NCI-H345 treated with DMSO at 0.1 percent for 48 hours (cell line): ENCODE measurements at regions not wholly inside any gene's neighbourhood (a gene's known extent, or its start where the extent isn't known, plus 50 kb on each side); places are given as distances from the start of the nearest gene placed in this dataset.

ENCODE experiments used
- DNase-seq: peaks from one replicate; lab custom pipeline; 2025; ENCODE audit not compliant: unreplicated experiment; lab: John Stamatoyannopoulos, UW

DNA sequence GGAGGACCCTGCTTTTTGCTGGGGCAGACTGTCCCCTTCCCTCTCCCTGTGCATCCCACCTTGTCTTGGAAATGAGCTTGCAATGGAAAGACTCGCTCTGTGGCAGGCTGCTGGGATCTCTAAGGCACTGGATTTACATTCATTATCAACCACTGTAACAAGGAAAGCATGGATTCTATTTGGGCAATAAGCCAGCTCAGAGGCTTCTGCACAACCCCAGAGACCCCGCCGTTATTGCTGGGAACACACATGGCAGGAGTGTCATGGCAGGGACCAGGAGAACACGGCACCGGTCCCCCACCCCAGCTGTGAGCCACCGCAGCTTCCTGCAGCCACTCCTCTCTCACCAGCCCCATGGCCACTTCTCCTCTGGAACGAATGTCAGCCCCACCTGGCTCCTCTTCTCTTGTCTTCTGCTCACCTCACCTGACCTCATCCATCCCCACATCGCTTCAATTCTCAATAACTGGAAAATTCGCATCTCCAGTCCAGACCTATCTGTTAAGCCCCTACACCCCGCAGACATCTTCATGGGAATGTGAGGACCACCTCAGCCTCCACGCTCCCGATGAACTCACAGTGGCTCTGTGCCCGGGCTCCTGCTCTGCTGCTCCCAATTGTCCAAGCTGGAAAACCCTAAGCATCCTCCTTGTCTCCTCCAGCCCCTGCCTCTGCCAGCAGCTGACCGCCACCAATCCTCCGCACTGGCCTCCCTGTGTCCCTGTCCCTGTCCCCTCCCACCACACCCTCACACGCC is 181.5 kb downstream of the USP12 start:
- DNase-seq: peak; percentile 3

DNA sequence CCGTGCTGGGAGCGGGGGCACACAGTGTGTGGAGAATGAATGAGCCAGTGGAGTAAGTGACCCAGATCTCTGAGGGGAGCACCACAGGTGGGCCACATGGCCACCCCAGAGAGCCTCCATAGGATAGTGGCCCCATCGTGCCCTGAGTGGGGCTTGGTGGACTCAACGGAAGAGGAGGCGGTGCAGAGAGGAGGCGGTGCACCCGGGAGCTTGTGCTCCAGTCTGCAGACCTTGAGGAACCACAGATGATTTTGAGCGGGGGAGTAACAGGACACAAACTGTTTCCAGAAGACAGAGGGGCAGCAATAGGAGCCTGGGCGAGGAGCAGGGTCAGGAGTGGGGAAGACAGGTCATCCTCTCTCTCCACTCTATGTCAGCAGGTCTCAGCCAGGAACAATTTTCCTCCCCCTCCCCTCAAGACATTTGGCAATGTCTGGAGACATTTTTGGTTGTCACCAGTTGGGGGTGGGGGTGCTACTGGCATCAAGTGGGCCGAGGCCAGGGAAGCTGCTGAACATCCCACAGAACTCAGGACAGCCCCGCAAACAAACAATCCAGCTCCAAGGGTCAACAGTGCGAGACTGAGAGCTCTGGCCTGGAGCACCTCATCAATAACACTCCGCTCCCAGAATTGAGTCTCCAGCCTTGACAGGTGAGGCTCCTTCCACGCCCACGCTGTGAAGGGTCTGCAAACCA is 182.2 kb downstream of the USP12 start:
- DNase-seq: no peak

DNA sequence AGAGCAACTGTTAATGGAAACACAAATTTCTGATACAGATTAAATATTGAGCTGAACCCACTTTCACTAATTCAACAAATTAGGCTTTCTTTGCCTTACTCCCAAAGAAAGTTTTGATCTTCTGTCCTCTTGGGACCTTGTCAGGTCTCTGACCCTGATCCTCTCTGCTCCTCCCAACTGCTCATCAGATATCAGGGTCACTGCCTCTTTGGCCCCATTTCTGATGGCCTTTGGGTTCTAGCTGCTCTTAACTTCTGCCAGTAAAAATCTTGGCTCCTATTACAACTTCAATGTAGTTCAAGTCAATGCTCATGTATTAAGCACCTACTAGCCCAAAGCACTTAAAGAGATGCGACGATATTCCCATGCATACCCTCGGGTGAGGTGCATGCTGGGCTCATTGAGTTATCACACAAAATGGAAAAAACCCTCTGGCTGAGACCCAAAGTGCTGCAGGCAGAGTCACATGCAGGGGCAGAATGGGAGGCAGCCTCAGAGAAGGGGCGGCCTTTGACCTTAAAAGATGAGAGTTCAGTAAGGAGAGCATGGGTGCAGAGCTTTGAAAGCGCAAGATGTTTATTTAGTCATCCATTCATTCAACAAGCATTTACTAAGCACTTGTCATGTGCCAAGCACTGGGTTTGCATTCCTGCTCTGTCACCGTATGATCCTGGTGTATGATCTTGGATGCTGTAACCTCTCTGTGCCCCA is 183.4 kb downstream of the USP12 start:
- no peak for DNase-seq

DNA sequence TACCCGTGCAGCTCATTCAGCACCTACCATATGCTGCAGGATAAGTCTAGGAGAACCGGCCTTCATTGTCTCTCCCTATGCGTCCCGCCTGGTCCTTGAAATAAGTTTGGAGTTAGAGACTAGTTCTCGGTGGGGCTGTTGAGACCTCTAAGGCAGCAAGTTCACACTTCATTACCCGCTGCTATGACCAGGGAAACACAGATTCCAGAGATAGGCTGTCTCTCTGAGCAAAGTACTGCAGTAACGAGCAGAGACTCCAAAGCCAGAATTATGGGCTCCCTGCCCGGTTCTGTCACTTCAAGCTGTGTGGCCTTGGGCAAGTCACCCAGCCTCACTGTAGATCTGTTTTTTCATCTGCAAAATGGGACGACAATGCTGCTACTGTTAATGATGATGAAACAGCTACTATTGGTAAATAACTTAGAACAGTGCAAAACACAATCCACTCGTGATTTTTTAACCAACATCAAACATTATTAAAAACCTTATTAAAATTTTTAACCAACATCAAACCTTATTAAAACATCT is 184.1 kb downstream of the USP12 start:
- no peak for DNase-seq

DNA sequence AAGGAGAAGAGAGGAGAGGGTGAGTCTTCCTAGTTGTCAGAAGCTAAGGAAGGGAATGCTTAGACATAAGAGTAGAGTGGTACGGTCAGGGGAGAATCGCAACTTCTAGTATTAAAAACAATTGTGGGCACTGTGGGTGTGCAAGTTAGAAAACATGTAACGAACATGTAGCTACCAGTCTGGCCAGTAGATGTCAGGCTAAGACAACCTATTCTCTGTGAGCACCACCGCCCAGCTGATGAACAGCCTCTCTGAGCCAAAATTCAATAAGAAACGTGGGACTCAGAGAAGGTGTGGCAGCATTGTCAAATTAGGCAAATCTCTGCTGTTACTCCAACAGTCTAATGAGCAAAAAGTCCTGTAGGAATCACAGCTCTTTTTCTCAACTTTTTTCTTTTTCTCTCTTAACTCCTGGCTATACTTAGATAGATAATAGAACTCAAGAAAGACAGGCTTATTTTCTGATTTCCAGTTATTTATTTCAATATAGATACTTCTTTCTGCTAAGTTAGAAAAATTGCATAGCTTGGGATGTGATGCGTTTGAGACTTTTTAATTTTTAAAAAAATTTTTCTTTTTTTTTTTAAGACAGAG is 186.2 kb downstream of the USP12 start:
- DNase-seq: peak; percentile 29

DNA sequence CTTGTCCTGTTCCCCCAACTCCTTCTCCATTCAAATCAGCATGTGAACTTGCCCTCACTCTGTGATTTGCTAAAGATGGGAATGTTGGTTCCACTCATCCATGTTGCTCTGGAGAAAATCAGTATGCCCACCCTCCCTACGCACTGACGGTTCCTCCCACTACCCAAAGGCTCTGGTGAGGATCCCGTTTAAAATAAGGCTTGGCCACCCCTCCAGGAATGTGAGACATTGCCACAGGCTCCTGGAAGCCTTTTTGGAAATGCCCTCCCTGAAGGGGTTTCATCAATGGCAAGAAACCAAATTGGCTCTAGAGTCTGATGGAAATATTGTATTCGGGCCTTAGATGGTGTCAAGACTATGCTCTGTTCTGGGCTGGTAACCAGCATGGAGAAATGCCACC is 187.3 kb downstream of the USP12 start:
- DNase-seq: no peak

DNA sequence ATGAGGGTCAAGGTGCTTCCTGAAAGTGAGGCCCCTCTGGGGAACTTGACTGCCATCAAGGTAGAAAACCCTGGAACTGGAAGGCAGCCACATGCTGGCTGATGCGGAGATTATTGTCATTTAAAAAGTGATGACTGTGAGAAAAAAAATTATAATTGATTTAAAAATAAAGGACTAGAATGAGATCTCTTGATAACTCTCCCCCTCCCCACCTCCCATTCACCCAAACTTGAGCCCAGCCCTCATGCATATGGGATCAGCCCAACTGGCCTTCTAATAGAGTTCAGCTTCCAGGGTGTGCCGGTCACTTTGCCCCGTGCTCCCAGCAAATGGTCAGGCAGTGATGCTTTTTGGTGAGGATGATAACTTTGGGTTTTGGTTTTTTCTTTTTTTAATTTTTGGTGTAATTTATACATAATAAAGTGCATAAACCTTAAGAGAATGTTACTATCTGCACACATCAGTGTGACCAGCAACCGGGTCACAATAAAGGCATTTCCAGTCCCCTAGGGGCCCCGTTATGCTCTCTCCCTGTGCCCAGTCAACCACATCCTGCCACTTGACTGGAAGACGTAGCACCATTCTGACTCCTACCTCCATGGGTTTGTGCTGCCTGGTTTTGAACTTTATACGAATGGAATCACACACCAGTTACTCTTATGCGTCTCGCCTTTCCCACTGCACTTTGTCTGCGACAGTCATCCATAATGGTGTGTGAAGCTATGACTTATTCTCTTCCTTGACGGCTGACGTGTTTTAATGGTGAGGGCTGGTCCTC is 187.9 kb downstream of the USP12 start:
- DNase-seq: no peak

DNA sequence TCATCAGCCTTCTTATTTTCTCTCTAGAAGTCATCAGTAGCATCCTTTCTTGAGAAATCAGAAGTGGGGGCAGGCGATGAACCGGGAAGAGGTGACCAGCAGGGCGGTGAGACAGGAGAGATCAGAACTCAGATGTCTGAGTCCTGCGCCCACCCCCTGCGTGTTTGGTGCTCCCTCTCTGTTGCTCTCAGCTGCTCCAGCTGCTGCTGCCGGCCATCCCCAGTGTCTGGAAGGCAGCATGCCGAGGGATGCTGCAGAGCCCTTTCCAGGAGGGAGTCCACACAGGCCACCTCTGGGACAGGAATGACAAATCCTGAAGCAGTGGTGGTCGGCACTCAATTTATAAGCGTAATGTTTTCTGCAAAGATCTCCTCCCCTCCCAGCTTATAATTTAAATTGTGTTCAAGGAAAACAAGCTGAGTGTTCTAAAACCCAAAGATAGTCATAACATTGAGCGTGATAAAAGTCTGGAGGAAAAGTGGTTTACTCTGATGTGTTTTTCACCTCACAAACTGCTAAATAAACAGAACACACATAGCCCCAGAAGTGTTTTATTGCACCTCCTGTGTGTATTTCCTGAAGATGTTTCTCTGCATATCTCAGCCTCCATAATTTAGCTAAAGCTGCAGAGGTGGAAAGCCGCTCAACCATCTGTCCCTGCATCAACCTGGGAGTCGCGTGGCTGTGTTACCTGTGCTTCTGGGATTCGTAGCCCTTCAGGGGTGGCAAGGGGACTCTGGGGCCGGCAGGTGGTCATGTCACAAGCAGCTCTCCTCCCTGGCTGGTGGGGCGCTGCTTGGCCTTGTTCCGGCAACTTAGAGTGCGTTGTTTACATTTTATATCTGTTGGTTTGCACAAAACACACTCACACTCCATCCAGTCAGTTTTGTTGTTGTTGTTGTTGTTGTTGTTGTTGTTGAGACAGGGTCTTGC is 191.2 kb downstream of the USP12 start:
- DNase-seq: no peak

DNA sequence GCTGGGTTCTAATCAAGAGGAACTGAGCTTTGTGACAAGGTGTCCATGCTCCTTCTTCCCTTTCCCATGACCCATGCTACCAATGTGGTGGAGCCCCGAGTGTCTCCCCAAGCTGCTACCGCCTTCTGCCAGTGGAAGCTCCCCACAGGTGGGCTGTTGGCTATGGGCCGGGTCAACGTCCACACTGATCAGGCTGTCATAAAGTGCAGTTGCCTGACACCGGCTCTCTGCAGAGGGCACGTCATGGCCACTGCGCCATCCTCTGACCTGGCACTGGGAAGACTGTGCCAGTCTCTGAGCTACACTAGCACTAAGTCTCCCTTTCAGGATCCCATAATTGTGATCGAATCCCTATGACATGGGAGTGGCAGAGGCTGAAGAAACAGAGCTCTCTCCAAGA is 192.3 kb downstream of the USP12 start:
- no peak for DNase-seq

DNA sequence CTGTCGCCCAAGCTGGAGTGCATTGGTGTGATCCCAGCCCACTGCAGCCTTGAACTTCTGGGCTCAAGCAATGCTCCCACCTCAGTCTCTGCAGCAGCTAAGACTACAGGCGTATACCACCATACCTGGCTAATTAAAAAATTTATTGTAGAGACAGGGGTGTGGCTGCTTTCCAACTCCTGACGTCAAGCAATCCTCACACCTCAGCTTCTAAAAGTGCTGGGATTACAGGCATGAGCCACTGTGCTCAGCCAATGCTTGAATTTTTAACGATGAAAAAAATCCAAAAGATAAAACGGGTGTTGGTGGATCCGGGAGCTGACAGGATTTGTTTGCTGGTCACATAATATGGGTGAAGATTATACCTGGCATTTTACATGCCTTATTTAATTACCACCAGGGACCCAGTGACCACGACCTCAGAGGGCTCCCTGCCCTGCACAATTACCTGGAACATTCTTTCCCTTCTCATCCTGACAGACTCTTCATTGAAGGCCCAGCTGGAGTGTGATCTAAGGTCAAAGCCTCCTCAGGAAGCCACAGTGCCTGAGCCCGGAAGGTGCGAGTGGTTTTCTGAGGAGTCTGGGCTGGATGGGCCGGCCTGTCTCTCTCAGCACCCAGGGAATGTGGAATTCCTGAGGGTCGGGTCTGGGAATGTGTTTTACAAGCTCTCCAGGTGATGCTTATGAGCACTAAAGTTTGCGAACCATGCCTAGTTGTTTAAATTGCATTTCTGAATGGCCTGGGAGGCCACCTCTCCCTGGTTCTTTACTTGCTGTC is 193.3 kb downstream of the USP12 start:
- DNase-seq: no peak

DNA sequence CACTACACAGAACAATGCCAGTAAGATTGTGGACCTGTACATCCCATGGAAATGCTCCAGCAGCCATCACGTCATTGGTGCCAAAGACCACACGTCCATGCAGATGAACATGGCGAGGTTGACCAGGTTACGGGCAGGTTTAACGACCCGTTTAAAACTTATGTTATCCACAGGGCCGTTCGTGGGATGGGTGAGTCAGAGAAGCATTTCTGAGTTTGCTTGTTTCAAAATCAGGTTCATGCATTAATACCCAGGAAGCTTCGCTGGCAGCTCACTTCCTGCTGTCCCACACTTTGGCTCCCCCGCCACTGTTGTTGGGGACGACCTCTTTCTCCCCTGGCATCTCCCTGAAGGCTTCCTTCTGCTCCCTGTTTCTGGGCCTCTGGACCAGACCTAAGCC is 194.1 kb downstream of the USP12 start:
- DNase-seq: no peak

DNA sequence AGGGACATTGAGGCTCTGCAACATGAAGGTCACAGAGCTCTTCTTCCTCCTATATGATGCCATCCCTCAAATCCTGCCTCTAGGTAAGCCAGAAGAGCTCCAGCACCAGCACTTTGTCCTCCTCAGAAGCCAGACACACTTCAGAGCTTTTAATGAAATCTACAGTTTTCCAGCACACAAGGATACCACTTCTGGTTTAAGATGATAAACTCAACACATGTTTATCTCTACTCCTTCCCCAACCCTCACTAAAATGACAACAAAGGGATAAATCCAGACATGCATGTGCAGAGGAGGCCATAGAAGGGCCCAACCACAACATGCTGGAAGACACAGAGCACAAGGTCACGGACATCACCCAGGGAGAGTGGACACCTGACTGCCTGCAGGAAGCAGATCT is 195.3 kb downstream of the USP12 start:
- no peak for DNase-seq

DNA sequence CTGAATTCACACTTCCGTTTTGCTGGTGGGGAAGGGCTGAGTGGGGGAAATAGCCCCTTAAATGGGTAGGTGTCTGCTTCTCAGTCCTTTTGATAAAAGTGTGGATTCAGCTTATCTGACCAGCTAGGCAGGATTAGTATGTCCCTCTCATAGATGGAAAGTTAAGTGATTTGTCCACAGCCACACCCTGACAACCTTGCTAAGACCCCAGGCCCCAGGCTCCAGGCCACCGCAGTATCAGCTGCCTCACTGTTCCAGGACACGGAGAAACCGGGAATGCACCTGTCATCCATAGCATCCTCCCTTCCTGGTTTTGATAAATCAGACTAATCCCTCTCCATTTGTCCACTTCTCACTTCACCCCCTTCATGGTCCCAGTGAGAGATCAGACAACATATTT is 197.7 kb downstream of the USP12 start:
- DNase-seq: no peak

DNA sequence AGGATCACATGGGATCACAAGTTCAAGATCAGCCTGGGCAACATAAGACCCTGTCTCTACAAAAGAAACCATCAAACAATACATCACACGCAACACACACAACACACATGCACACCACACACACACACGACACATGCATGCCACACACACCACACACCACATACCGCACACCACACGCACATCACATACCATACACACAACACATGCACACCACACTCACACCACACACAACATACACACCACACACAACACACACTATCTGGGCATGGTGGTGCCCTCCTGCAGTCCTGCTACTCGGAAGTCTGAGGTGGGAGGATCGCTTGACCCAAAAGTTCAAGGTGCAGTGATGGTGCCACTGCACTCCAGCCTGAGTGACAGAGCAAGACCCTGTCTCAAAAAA is 198.3 kb downstream of the USP12 start:
- DNase-seq: no peak

DNA sequence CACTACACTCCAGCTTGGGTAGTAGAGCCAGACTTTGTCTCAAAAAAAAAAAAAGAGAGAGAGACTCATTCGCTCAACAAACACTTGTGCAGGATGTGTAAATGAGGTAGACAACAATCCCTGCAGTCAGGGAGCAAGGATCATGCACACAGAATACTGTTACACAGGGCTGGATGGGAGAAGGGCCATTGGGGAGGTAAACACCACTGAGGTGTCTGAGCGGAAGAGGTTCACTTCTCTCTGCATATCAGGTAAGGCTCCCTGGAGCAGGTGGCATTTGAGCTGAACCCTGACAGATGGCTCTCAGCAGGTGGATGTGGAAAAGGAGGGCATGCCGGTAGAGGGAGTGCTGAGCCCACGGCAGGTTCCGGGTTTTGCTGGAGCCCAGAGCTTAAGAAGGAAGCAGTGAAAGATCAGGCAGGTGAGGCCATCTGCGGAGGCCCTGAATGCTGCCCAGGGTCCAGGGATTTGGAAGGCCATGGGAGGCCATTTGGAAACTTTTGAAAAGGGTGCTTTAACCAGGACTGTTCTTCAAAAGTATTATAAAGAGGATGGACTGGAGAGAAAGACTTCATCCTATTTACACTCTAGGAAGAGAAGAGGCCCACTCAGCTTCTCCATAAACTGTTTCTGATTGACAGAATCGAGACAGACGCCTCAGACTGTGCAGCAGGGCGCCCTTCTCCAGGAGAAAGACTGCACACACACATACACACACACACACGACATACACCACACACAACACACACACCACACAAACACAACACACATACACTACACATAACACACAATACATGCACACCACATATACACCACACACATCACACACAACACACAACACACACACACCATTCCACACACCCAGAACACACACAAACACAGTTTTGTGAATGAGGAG is 199.4 kb downstream of the USP12 start:
- DNase-seq: peak; percentile 69

DNA sequence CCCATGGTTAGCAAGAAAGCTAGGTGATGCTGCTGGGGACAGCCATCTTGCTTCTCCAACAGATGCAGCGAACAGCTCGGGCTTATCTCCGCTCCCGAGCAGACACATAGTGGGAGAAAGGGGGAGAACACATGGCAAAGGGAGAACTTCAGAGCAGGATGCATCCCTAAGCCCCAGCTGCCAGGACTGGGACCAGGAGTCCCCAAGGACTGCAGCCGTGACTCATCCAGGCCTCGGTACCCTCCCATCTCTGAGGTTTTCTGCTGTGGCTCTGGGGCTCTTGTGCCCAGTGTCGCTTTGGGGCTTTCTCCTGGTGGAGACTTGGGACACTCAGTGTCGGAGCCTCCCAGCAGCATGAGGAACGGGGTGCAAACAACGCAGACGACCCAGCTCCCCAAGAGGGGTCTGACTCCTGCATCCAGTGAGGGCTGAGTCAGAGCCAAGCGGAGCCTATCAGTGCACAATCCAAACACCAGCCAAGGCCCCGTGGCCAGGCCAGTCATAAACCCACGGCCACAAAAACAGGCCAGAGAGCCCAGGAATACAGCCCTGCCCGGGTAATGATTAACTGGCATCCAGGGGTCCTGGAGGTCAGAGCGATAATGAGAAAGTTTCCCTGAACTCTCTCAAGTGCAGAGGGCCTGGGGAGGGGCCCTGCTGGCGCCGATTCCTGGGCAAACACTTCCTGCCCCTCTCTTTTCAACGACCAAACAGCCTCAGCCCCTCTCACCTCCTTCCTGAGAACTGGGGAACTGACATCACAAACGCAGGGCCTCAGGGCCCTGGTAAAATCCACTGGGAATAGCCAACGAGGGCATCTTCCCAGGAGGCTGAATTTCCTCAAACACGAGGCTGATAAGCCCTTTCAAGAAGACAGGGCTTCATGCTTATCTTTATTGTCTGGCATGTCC is 202.9 kb downstream of the USP12 start:
- no peak for DNase-seq
